Frontal cortex (tissue), 3 donors: ENCODE measurements at regions not wholly inside any gene's neighbourhood (a gene's known extent, or its start where the extent isn't known, plus 50 kb on each side); places are given as distances from the start of the nearest gene placed in this dataset.
"Not testable (repeated sequence)": the region's sequence is repeated elsewhere in the genome, so short reads cannot be mapped to it uniquely, and the experiment has no call there.

Experiments used
- DNase-seq, 2 donors: peaks; one replicate each; pipeline ENCODE4 v3.0.0; 2012; ENCODE audit warnings: low spot score in 2 of 2
- FAIRE-seq: peaks from 2 replicates; lab custom pipeline; 2012; peaks lifted over from hg19 to GRCh38; lab: Jason Lieb, UNC
- donor health status: control.
- donor health status: control.
- donor health status: control.

DNA sequence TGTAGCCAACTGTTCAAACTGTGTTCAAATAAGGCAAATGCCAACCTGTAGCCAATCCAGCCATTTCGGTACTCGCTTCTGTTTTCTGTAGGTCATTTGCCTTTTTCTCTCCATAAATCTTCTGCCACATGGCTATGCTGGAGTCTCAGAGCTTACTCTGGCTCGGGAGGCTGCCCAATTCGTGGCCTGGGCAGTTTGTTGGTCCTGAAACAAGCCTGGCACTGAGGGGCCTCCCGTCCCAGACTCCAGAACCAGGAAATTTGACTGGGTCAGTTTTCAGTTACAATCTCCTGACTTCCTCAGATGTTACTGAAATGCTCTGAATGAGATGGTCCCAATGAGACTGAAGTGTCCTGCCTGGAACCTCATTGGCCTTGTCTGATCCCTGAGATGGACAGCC, 120.8 kb upstream of the NPAS2 start:
- DNase-seq (no peak), FAIRE-seq (no peak)

DNA sequence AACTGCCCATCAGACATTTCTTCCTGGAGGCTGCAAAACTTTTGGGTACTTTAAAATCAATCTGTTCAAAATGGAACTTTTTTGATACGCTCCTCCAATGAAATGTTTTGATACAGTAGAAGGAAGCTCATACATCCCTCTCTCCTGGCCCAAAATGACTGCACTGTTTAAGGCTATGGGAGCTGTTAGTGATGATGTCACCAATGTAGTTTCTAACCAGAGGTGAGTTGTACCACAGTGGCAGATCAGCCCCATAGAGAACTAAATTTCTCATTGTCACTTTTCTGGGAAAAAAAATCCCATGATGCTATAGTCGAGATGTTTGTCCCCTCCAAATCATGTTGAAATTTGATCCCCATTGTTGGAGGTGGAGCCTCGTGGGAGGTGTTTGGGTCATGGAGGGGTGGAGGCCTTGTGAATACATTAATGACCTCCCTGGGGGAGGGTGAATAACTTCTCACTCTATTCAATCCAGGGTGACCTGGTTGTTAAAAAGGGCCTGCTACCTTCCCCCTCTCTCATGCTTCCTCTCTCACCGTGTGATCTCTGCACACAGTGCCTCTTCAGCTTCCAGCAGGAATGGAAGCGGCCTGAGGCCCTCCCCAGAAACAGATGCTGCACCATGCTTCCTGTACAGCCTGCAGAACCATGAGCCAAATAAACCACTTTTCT, 117.4 kb upstream of the NPAS2 start:
- DNase-seq (no peak), FAIRE-seq (no peak)

DNA sequence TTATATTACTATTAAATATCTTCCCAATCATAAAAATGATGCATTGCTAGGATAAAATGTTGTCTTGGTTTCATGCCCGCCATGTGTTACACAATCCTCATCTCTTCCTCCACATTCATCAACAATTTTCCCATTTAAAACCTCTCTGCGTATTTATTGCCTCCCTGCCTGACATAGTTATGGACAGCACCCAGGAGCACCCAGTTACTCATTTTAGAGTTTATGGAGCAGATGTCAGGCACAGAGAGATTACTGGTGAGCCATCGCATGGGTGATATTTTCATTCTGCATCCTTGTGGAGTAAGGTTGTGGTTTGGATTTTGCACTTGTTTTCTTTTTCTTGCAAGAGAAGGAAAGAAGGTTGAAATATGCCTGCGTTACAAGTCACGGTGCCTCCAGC, 116.7 kb upstream of the NPAS2 start:
- FAIRE-seq (no peak), DNase-seq (no peak)

DNA sequence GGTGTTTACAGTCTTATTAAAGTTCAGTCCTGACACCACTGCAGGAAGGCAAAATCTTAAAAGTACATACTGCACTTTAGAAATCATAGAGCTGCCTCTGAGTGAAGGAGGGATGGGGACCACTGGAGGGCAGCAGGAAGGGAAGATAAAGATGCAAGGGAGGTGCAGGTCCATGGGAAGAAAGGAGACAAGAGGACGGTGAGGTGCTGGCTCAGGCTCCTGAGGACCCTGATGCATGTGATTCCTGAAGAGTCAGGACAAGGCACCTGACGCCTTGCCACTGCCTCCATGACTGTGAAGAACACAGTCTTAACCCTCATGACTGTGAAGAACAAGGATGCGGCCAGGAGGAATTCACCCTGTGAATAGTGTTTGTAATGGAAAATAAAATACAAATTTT, 116.2 kb upstream of the NPAS2 start:
- DNase-seq (no peak), FAIRE-seq (no peak)

DNA sequence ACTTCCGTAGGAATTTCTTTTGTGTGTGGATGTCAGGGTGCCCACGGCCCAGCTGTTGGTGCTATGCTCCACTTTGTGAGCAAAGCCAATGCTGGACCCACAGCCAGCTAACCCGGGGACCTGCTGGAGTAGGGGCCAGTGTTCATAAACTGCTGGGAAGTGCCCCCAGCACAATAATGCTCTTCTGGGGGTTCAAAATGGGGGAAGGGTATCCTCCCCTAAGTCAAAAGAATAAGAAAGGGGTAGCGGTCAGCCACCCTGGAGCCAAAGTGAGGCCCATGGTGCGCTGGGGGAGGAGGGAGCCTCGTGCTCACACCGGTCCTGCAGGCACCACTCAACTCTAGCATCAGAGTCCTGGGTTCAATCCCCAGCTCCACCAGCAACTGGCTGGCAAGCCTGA, 115.8 kb upstream of the NPAS2 start:
- FAIRE-seq (no peak), DNase-seq (no peak)

DNA sequence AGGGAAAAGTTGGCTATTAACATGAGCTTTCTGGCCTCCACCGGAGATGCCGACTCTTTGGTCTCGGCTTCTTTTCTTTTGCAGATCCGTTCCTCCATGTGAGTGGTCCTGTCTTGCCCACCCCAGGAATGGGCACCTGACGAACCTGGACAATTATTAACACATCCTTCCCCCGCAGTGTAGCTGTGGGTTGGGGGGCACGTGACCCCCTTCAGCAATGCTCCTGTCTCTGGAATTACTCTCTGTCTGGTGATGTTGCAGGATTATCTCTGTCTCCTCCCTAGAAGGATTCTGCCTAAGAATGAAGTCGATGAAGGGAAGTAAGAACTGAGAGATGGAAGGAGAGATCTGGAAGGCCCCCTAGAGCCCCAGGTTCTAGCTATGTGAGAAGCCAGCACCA, 115.2 kb upstream of the NPAS2 start:
- FAIRE-seq (no peak), DNase-seq (no peak)

DNA sequence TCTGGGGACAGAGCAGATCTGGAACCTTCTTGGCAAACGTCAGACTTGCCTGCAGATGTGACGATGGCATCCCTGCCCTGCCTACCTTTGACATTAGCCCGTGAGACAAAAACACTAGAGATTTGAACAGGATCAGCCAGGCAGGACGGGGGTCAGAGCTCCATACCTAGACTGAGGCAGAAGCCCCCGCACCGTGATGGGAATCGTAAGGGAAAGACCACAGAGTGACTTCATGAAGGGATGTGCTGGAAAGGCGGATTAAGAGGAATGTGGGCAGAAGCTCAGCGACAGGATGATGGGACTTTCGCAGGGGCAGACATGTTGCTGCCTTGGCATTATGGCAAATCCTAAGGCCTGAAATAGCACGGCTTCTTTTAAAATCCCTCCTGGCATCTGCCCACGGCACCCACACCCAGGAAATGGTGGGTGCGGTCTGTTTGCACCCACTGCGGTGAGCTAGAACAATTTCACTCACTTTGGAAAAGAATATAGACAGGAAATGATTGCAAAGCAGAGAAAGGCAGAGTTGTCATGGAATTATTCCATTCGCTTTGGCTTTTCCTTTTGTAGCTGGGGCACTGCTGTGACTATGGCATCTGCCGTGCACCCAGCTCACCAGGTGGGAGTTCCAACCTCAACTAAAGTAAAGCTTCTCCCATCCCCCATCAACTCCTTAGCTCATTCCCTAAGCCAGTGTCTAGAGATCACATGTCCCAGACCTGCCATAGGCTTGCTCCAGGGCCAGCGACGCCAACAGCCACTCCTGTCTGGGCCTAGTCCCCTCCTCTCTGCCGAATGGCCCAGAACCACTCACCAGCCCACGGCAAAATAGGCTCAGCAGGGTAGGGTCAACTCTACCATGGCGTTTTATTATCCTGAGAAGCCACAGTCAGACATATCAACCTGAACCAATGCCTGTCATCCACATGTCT, 112.7 kb upstream of the NPAS2 start:
- FAIRE-seq, result no peak
- DNase-seq, result peak in 1 of 2 donors; percentile 22

DNA sequence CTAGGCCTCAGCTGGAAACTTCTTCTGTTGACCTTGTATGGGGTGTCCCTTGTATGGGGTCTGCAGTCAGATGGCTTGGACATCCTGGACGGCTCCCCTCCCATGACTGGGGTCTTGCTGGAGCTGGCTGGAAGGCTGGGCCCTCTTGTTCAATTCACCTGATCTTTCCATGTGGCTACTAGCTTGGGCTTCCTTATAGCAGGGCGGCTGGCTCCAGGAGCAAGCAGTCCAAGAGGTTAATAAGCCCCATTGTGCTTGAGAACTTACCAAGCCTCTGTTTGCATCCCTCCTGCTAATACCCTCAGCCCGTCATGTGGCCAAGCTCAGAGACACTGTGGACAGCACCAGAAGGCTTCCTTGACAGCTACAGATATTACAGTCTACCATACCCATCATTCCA, 111.6 kb upstream of the NPAS2 start:
- no peak for DNase-seq
- no peak for FAIRE-seq

DNA sequence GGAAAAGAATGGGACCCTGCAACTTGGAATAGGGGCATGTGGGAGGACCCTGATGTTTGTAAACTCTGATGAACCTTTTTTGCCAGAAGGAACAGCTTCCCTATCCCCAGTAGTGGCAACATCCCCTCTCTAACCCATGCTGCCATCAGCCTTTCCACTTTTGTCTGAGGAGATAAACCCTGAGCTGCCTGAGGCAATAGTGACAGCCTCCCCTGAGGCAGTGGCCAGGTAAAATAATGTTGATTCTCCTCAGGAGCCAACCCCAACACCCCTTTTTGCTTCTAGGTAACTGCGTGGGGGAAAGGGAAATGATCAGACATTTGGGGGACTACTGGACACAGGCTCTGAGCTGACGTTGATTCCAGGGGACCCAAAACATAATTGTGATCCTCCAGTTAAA, 106.8 kb upstream of the NPAS2 start:
- no peak for DNase-seq
- FAIRE-seq, result no peak

DNA sequence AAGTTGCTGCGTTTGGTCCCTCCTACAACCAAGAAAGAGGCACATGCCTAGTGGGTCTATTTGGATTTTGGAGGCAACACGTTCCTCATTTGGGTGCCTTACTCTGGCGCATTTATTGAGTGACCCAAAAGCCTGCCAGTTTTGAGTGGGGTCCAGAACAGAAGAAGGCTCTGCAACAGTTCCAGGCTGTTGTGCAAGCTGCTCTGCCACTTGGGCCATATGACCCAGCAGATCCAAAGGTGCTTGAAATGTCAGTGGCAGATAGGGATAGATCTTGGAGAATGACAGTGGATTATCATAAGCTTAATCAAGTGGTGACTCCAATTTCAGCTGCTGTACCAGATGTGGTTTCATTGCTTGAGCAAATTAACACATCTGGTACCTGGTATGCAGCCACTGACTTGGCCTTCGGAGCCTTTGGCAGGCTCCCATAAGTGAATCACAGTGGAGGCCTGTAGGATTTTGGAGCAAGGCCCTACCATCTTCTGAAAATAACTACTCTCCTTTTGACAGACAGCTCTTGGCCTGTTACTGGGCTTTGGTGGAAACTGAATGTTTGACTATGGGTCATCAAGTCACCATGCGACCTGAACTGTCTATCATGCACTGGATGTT, 105.4 kb upstream of the NPAS2 start:
- not testable (repeated sequence) for FAIRE-seq, DNase-seq

DNA sequence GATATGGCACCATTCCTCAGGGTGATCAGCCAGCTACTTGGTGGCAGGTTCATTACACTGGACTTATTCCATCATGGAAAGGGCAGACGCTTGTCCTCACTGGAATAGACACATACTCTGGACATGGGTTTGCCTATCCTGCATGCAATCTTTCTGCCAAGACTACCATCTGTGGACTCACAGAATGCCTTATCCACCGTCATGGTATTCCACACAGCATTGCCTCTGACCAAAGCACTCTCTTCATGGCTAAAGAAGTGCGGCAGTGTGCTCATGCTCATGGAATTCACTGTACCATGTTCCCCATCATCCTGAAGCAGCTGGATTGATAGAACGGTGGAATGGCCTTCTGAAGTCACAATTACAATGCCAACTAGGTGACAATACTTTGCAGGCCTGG, 104.1 kb upstream of the NPAS2 start:
- not testable (repeated sequence) for FAIRE-seq

DNA sequence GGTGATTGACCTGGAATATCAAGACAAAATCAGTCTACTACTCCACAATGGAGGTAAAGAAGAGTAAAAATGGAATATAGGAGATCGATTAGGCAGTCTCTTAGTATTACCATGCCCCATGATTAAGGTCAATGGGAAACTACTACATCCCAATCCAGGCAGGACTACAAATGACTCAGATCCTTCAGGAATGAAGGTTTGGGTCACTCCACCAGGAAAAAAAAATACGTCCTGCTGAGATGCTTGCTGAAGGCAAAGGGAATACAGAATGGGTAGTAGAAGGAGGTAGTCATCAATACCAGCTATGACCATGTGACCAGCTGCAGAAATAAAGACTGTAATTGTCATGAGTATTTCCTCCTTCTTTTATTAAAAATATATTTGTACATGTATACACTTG, 103.4 kb upstream of the NPAS2 start:
- no peak for DNase-seq
- no peak for FAIRE-seq

More for the DNA sequence above, 104.1 kb upstream of the NPAS2 start:
- not testable (repeated sequence) for DNase-seq

DNA sequence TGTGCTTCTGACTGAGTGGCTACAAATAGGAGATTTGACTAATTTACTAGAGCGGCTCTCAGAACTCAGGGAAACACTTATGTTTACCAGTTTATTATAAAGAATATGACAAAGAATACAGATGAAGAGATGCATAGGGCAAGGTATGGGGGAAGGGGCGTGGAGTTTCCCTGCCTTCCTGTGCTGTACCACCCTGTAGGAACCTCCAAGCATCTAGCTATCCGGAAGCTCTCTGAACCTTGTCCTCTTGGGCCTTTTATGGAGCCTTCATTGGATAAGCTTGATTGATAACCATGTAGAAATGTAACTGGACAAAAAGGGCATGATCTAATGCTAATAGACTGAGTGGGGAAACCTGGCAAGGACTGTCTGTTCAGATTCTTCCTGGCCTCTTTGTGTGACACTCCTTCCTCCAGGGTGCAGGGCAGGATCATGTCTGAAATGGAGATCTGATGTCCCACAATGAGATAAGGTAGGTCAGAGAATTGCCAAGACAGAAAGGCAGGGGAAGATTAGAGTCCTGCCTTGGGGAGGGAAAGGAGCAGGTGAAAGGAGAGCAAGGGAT, 101.8 kb upstream of the NPAS2 start:
- FAIRE-seq, result no peak
- no peak for DNase-seq

DNA sequence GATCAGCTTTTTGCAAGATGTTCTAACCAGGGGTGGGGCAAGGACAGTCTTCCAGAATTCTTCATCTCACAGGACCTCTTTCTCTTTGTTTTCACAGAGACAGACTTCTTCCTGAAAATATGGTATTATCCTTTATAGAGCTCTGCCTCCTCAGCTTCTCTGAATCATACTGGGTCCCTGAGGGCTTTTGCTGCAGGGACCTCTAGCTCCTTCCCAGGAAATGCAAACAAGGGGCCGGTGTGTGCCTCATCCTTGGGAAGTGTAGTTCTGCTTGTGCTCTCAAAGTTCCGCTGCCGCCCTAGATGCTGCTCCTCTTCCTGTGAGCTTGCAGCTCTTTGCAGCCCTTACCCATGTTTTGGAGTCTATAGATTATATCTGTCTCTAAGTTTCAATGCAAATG, 99.5 kb upstream of the NPAS2 start:
- DNase-seq, result no peak
- no peak for FAIRE-seq

DNA sequence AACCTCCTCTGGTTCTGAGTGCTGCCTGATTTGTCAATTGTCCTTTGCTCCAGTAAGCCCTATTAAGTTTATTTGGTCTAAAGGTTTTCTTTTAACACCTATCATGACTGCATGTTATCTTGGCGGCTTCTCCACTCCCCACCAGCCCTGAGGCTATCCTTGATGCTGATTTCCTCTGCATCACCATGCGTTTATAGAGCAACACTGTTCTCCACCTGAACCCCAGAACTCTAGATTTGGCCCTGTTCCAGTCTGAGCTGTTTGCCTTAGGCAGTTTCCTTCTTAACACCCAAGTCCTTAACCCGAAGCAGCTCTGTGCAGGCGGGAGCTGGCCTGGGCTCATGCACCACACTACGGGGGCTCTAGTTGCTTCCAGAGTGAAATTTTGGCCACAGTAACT, 98.2 kb upstream of the NPAS2 start:
- no peak for FAIRE-seq
- DNase-seq, result no peak

DNA sequence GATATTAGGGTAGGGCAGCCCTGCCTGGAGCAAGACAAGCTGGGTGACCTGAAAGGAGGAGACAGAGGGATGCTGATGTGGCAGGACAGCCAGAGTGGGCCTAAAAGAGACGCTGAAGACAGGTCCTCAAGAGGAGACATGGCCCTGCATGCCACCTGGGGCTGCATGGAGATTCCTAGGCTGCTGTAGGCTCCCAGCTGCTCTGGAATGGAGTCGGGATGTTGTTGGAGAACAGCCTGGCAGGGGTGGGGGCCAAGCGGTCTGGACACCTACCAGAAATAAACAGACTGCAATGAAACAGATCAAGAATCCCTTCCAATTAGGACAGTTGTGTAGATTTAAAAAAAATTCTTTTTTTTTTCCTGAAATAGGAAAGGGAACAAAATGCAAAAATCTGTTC, 97.8 kb upstream of the NPAS2 start:
- FAIRE-seq (no peak), DNase-seq (no peak)

DNA sequence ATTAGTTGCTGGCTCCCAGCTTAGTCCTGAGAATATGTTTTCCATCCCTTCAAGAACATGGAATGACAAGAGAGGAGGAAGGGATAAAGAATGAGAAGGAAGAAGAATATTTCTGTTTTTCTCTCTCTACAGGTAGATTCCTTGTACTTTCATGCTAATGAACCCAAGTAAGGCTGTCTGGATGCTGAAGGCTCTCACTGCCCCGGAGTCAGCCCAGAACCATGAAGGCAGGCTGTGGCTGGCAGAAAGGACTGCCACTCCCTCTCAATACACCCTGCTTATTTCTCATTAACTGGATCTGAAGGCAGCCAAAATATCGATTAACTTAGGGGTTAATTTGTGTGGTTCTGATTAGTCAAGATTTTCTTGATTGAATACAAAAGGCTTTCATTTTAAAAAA, 93.1 kb upstream of the NPAS2 start:
- DNase-seq (no peak), FAIRE-seq (no peak)

DNA sequence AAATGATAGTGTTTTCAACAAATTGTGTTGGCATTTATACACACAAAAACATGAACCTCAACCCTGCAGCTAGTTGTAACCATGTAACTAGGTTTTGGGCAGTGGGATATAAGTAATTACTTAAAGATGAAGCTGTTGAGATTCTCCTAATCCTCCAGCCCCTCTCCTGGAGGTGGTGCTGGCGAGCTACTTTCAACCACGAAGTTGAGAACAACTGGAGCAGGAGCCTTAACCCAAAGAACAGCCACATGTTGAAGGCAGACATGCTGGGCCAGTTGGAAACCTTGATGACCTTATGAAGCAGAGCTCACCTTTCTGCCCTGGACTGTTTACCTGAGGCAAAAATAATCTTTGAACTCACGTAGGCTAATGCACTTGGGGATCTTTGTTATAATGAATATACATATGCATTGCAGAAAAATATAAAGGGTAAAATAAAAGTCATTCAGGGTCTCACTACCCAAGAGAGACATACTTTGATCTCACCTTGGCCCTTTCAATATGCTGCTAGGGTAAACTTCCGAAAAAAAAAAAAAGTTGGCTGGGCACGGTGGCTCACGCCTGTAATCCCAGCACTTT, 89.6 kb upstream of the NPAS2 start:
- FAIRE-seq (no peak), DNase-seq (no peak)

DNA sequence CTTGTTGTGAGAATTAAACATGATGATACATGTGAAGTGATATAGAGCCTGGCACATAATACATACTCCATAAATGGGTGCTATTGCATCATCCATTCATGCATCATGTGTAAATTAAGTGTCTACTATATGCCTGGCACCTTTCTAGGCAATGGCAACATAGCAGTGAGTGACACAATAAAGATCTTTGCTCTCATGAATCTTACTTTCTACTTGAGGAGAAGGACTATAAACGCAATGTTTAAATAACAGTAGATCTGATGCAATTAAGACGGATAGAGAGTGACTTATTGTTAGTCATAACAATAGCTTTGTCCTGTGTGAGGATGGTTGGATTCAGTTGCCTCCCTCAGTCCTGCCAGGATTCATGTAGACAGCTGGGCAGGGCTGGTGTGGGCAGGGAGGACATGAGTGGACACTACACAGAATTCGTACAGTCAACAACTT, 88.4 kb upstream of the NPAS2 start:
- no peak for FAIRE-seq
- DNase-seq, result no peak
